Thoracic aorta (tissue), 2 donors: ENCODE measurements at regions not wholly inside any gene's neighbourhood (a gene's known extent, or its start where the extent isn't known, plus 50 kb on each side); places are given as distances from the start of the nearest gene placed in this dataset.
"Not testable (repeated sequence)": the region's sequence is repeated elsewhere in the genome, so short reads cannot be mapped to it uniquely, and the experiment has no call there.

ENCODE experiments used
- ATAC-seq: fragments of 150-250 bp; one replicate; pipeline ENCODE4 v1.8.0; 2017; ENCODE audit warnings: low read depth; ENCODE audit not compliant: insufficient number of reproducible peaks, low FRiP score
- DNase-seq: peaks from one replicate; pipeline ENCODE4 v3.0.0-alpha.2; 2020; ENCODE audit warnings: low spot score
- H3K27ac ChIP-seq, 2 donors: fragments of 200-600 bp; sonication (generic); 1 replicate in 1 of 2; 2 replicates in 1 of 2; pipeline ENCODE4 v1.5.1; 2016; ENCODE audit warnings: mild to moderate bottlenecking in 2 of 2, moderate library complexity in 2 of 2
- H3K27me3 ChIP-seq: fragments of 200-600 bp; sonication (generic); replicated peaks from 2 replicates; pipeline ENCODE4 v1.6.0; 2016; ENCODE audit warnings: mild to moderate bottlenecking; ENCODE audit not compliant: insufficient read depth
- H3K36me3 ChIP-seq: fragments of 200-600 bp; sonication (generic); one replicate; pipeline ENCODE4 v1.5.1; 2016
- H3K4me1 ChIP-seq, 2 donors: fragments of 200-600 bp; sonication (generic); 1 replicate in 1 of 2; 2 replicates in 1 of 2; pipeline versions ENCODE4 v1.5.1 to v1.6.0; 2016; ENCODE audit warnings: low read depth in 2 of 2, mild to moderate bottlenecking in 1 of 2; ENCODE audit not compliant: control insufficient read depth in 1 of 2
- H3K4me3 ChIP-seq: fragments of 200-600 bp; sonication (generic); 2 replicates; pipeline ENCODE4 v1.5.1; 2016; ENCODE audit warnings: mild to moderate bottlenecking
- H3K9me3 ChIP-seq: fragments of 200-600 bp; sonication (generic); 2 replicates; pipeline ENCODE4 v1.5.1; 2016
- TF ChIP-seq, protein P1 (sequence below): fragments of 200-600 bp; sonication (generic); IDR thresholded peaks from one replicate; pipeline ENCODE4 v1.5.1; 2019; ENCODE audit warnings: antibody characterized with exemption

DNA sequence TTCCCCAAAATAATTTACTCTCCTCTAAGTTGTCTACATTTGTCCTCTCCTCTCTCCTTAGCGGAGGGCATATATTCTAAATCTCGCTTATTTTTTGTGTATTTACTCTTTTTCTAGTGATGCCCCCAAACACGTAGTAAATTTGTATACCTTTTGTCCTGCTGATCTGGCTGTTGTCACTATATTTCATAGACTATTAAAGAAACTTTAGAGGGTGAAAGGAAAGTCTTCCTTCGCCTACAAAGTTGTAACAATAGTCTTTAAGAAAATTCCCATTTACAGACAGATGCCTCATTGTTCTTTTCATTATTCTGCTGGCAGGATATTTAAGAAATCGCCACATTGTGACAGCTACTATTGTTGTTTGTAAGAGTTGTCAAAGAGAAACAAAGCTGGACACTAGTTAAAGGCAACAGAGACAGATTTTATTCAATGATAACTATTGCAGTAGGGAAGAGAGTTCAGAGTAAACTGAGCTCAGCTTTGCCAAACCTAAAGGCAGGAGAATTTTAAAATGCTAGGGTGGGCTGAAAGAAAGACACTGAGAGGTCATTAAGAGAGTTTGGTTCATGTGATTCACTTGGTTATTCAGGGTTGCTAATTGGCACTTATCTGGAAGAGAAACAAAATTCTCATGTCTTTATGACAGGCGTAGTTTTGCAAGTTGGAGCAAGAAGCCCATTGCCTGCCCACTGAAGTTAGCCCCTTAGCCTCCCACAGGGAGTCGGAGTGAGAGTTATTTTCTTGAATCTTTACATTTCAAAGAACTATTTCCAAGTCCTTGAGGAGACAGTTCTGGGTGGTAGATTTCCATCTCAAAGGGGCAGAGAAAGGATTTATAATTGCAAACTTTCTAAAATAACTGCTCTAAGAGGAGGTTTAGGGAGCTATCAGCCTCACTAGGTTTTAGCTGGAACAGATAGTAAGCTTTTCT, 1272.5 kb upstream of the SEL1L start:
- TF ChIP-seq, protein P1, sequence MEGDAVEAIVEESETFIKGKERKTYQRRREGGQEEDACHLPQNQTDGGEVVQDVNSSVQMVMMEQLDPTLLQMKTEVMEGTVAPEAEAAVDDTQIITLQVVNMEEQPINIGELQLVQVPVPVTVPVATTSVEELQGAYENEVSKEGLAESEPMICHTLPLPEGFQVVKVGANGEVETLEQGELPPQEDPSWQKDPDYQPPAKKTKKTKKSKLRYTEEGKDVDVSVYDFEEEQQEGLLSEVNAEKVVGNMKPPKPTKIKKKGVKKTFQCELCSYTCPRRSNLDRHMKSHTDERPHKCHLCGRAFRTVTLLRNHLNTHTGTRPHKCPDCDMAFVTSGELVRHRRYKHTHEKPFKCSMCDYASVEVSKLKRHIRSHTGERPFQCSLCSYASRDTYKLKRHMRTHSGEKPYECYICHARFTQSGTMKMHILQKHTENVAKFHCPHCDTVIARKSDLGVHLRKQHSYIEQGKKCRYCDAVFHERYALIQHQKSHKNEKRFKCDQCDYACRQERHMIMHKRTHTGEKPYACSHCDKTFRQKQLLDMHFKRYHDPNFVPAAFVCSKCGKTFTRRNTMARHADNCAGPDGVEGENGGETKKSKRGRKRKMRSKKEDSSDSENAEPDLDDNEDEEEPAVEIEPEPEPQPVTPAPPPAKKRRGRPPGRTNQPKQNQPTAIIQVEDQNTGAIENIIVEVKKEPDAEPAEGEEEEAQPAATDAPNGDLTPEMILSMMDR: no peak
- no peak overlapping the region for H3K4me3 ChIP-seq
- H3K4me1 ChIP-seq: peaks cover 5 to 18% of the 10 kb centered on the region in 2 donors
- ATAC-seq (no peak), DNase-seq (no peak)
- H3K27me3 ChIP-seq: no peaks in the 10 kb centered on the region
- H3K36me3 ChIP-seq: no peaks in the 10 kb centered on the region
- H3K9me3 ChIP-seq: no peaks in the 10 kb centered on the region
- no peak overlapping the region for H3K27ac ChIP-seq

DNA sequence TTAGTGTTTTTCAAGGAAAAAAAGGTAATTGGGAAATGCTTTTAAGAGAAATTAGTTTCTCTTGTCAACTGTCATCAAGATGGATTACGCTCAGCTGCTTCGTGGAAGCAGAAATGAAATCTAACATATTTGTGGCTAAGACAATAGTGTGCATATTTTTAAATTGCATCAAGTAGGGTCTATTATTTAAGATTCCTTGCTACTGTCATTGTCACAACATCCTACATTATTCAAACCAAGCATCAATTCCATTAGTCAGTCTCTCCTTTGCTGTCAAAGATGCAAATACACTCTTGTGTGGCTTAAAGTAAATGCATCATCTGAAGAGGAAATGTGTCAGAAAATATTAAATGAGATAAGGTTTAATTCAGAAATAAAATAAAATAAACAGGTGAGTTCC, 1277.6 kb upstream of the SEL1L start:
- ATAC-seq (no peak), DNase-seq (no peak)
- Histone ChIP-seq H3K9me3 (no peaks in the 10 kb centered on the region), H3K27ac (no peak overlapping the region), H3K36me3 (no peaks in the 10 kb centered on the region), H3K27me3 (no peaks in the 10 kb centered on the region), H3K4me3 (no peak overlapping the region), H3K4me1 (peaks cover 5 to 18% of the 10 kb centered on the region in 2 donors)
- TF ChIP-seq, protein P1: no peak

- not testable (repeated sequence) for H3K9me3 ChIP-seq, ATAC-seq, DNase-seq, H3K4me3 ChIP-seq, H3K27me3 ChIP-seq, H3K36me3 ChIP-seq, H3K27ac ChIP-seq, H3K4me1 ChIP-seq
Measured at GRCh38 chr14:82814339-82814738, 1280.7 kb upstream of the SEL1L start.

DNA sequence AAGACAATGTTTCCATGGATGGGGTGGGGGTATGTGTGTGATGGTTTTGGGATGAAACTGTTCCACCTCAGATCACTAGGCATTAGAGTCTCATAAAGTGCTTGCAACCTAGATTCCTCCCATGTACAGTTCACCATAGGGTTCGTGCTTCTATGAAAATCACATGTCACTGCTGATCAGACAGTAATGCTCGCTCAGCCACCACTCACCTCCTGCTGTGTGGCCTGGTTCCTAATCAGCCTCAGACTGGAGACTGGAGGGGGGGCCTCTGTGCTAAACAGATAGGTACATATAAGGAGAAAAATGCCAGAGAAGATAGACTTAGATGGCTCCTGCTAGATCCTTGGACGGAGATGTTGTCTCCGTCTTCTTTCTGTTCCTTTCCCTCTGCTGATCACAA, 1296.9 kb upstream of the SEL1L start:
- ATAC-seq: no peak
- Histone ChIP-seq H3K27me3 (no peaks in the 10 kb centered on the region), H3K4me3 (no peak overlapping the region), H3K36me3 (no peaks in the 10 kb centered on the region), H3K27ac (no peak overlapping the region), H3K4me1 (no peaks in the 10 kb centered on the region), H3K9me3 (no peaks in the 10 kb centered on the region)
- no peak for DNase-seq
- TF ChIP-seq, protein P1: no peak

GRCh38 chr14:82836256-82836950, 1302.8 kb upstream of the SEL1L start:
- Histone ChIP-seq H3K9me3 (no peaks in the 10 kb centered on the region), H3K27ac (no peak overlapping the region), H3K4me3 (no peak overlapping the region), H3K27me3 (no peaks in the 10 kb centered on the region), H3K4me1 (no peaks in the 10 kb centered on the region), H3K36me3 (no peaks in the 10 kb centered on the region)
- DNase-seq (no peak), ATAC-seq (no peak)
- TF ChIP-seq, protein P1: no peak
